GM10266 (cell line): ENCODE measurements at regions not wholly inside any gene's neighbourhood (a gene's known extent, or its start where the extent isn't known, plus 50 kb on each side); places are given as distances from the start of the nearest gene placed in this dataset.
A peak's percentile ranks its signal among the peaks of the same experiment; 100 is the strongest.
"Not testable (repeated sequence)": the region's sequence is repeated elsewhere in the genome, so short reads cannot be mapped to it uniquely, and the experiment has no call there.

Experiments
- DNase-seq: peaks from one replicate; pipeline ENCODE4 v3.0.0; 2012; ENCODE audit errors: extremely low spot score
- CTCF ChIP-seq: IDR thresholded peaks from 2 replicates; pipeline ENCODE4 v1.5.1; 2012; ENCODE audit warnings: mild to moderate bottlenecking, low read depth; ENCODE audit not compliant: control insufficient read depth, insufficient read depth; ENCODE audit errors: missing control alignments

GRCh38 chr6:134394208-134394607 lies 76.3 kb upstream of the SGK1 start:
- TF ChIP-seq CTCF, result no peak
- no peak for DNase-seq

GRCh38 chr6:134391205-134391604 lies 73.3 kb upstream of the SGK1 start:
- no peak for TF ChIP-seq CTCF
- DNase-seq, result no peak

- no peak for DNase-seq
- no peak for TF ChIP-seq CTCF
Measured at GRCh38 chr6:134389658-134390057, 71.7 kb upstream of the SGK1 start.

GRCh38 chr6:134389129-134389528 lies 71.2 kb upstream of the SGK1 start:
- DNase-seq, result no peak
- TF ChIP-seq CTCF, result no peak

GRCh38 chr6:134386482-134386881 lies 68.6 kb upstream of the SGK1 start:
- not testable (repeated sequence) for DNase-seq

- DNase-seq, result no peak
- TF ChIP-seq CTCF, result no peak
Measured at GRCh38 chr6:134381959-134382358, 64.0 kb upstream of the SGK1 start.

- TF ChIP-seq CTCF, result no peak
Measured at GRCh38 chr6:134379599-134379998, 61.7 kb upstream of the SGK1 start.

GRCh38 chr6:134379076-134379475 lies 61.2 kb upstream of the SGK1 start:
- no peak for TF ChIP-seq CTCF
- peak; percentile 14 for DNase-seq

More at GRCh38 chr6:134379599-134379998, 61.7 kb upstream of the SGK1 start:
- no peak for DNase-seq
